GM10248 (cell line): ENCODE measurements at regions not wholly inside any gene's neighbourhood (a gene's known extent, or its start where the extent isn't known, plus 50 kb on each side); places are given as distances from the start of the nearest gene placed in this dataset.

Source experiments
- CTCF ChIA-PET: fragments of 300-600 bp; sonication (Branson Sonifier 250); formaldehyde crosslinking; extraction: SDS; loops from one replicate; lab custom pipeline; 2021; ENCODE audit warnings: antibody characterized with exemption; lab: Yijun Ruan, JAX
- POLR2A ChIA-PET: fragments of 350-650 bp; sonication (Branson Sonifier 250); formaldehyde crosslinking; extraction: SDS; loops from one replicate; lab custom pipeline; 2020; ENCODE audit warnings: antibody characterized with exemption; lab: Yijun Ruan, JAX
- DNase-seq: peaks from one replicate; pipeline ENCODE4 v3.0.0; 2012; ENCODE audit errors: extremely low spot score
- TF ChIP-seq, protein P1 (sequence below): IDR thresholded peaks from 2 replicates; pipeline ENCODE4 v1.5.1; 2012; ENCODE audit warnings: mild to moderate bottlenecking, low read depth; ENCODE audit errors: extremely low read depth, missing control alignments, control extremely low read depth

DNA sequence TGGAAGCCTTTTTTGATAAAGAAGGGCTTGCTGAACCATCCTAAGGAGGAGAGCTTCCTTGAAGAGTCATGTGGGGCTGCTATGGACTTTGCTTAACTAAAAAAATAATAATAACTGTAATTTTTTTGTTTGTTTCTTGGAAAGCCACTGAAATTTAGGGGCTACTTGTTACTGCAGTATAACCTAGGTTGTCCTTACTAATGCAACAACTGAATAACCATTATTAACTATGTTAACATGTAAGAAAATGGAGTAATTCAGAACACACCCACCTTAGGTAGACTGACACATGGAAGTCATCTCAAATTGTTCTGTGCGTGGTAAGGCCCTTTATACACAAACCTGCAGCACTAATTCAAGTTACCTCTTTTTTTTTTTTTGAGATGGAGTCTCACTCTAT, 90.9 kb upstream of the SOX4 start:
- DNase-seq: no peak
- TF ChIP-seq, protein P1, sequence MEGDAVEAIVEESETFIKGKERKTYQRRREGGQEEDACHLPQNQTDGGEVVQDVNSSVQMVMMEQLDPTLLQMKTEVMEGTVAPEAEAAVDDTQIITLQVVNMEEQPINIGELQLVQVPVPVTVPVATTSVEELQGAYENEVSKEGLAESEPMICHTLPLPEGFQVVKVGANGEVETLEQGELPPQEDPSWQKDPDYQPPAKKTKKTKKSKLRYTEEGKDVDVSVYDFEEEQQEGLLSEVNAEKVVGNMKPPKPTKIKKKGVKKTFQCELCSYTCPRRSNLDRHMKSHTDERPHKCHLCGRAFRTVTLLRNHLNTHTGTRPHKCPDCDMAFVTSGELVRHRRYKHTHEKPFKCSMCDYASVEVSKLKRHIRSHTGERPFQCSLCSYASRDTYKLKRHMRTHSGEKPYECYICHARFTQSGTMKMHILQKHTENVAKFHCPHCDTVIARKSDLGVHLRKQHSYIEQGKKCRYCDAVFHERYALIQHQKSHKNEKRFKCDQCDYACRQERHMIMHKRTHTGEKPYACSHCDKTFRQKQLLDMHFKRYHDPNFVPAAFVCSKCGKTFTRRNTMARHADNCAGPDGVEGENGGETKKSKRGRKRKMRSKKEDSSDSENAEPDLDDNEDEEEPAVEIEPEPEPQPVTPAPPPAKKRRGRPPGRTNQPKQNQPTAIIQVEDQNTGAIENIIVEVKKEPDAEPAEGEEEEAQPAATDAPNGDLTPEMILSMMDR: no peak
- ChIA-PET POLR2A (no interaction called here), CTCF (interaction anchor here (2.8 kb wide), 1 partner anchor 8 kb away, joined by 13 read pairs; no protein-coding TSS in a partner anchor)

- TF ChIP-seq, protein P1: no peak
- POLR2A ChIA-PET: no interaction called here
- DNase-seq: no peak
- CTCF ChIA-PET: interaction anchor here (1.0 kb wide), 1 partner anchor 13 kb away, joined by 3 read pairs; no protein-coding TSS in a partner anchor
Observed at GRCh38 chr6:21504790-21505189, 88.8 kb upstream of the SOX4 start.

GRCh38 chr6:21505574-21505990, 88.0 kb upstream of the SOX4 start:
- DNase-seq: no peak
- TF ChIP-seq, protein P1: no peak
- POLR2A ChIA-PET: no interaction called here
- CTCF ChIA-PET: interaction anchor here (1.1 to 2.1 kb wide), 2 partner anchors 11 to 13 kb away, joined by 5 to 6 read pairs; no protein-coding TSS in a partner anchor

DNA sequence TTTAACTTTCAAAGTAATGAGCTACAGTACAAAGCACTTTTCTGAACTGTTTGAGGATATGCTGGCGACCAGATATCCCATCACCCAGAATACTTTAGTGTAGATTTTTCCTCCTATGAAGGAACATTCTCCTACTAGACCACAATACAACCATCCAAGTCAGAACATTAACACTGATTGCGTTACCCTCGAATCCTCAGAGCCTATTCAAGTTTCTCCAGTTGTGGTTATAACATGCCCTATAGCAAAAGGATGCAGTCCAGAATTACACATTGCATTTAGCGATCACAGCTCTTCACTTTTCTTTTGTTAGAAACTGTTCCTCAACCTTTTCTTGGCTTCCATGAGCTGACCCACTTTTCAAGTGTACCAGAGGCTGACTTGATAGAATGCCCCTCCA, 87.4 kb upstream of the SOX4 start:
- no peak for DNase-seq
- POLR2A ChIA-PET: no interaction called here
- TF ChIP-seq, protein P1: no peak
- CTCF ChIA-PET: interaction anchor here (1.1 to 2.1 kb wide), 2 partner anchors 10 to 14 kb away, joined by 5 to 6 read pairs; no protein-coding TSS in a partner anchor

GRCh38 chr6:21507811-21508210, 85.7 kb upstream of the SOX4 start:
- POLR2A ChIA-PET: no interaction called here

DNA sequence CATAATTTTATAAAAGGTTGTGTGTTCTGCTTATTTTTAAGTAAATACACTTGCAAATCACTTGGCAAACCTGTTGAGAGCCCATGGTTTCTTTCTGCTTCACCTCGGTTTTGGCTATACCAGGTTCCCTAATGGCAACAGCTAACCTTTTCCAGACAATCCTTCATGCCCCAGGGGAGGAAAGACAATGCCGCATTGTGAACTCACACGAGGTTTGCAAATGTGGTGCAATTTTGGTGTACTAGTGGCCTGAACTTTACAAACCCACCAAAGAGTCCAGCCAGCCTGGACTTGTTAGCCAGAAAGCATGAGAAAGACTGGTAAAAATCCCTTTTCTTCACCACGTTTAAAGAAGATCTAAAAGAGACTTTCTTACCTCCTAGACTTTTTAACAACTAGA, 84.8 kb upstream of the SOX4 start:
- TF ChIP-seq, protein P1: no peak
- POLR2A ChIA-PET: no interaction called here
- DNase-seq: no peak
- CTCF ChIA-PET: no interaction called here

More at GRCh38 chr6:21507811-21508210, 85.7 kb upstream of the SOX4 start:
- CTCF ChIA-PET: interaction anchor here (0.6 kb wide), 1 partner anchor 125 kb away, joined by 3 read pairs; no protein-coding TSS in a partner anchor
- DNase-seq: no peak
- TF ChIP-seq, protein P1: no peak
